GM12878 (cell line): ENCODE measurements at regions not wholly inside any gene's neighbourhood (a gene's known extent, or its start where the extent isn't known, plus 50 kb on each side); places are given as distances from the start of the nearest gene placed in this dataset.

Experiments
- ATAC-seq: fragments of 200-7000 bp; cut with Tn5 transposase; 3 replicates; pipeline ENCODE4 v1.9.1; 2020; ENCODE audit warnings: mild to moderate bottlenecking, moderate library complexity
- BruUV-seq: library from RNA; stranded (reverse); fragments of 400-500 nt; replicated peaks from 2 replicates; lab custom pipeline; 2021; lab: Mats Ljungman, UMichigan
- CTCF ChIA-PET: fragments of 300-600 bp; sonication (Branson Sonifier 250); formaldehyde crosslinking; extraction: SDS; loops from one replicate; lab custom pipeline; 2021; ENCODE audit warnings: inconsistent platforms; lab: Yijun Ruan, JAX
- POLR2A ChIA-PET: fragments of 350-600 bp; formaldehyde crosslinking; extraction: SDS; loops from one replicate; lab custom pipeline; 2021; ENCODE audit warnings: inconsistent platforms; lab: Charles Lee
- RAD21 ChIA-PET: fragments of 300-600 bp; sonication (Branson Sonifier 250); formaldehyde crosslinking; loops from one replicate; lab custom pipeline; 2023; ENCODE audit warnings: antibody characterized with exemption; ENCODE audit not compliant: unreplicated experiment; lab: Charles Lee
- SMC1A ChIA-PET: fragments of 300-600 bp; sonication (Branson Sonifier 250); formaldehyde crosslinking; loops from one replicate; lab custom pipeline; 2023; ENCODE audit not compliant: unreplicated experiment, uncharacterized antibody; lab: Charles Lee
- DNase-seq: peaks from one replicate; pipeline ENCODE4 v3.0.0-alpha.2; 2011; ENCODE audit warnings: low read depth, low spot score
- FAIRE-seq: peaks from 3 replicates; lab custom pipeline; 2011; peaks lifted over from hg19 to GRCh38; lab: Jason Lieb, UNC
- H2AFZ ChIP-seq: 2 replicates; pipeline ENCODE4 v1.6.0; 2011; ENCODE audit warnings: low read depth, low read length, control low read depth; ENCODE audit not compliant: control insufficient read depth
- H3K27ac ChIP-seq: 2 replicates; pipeline ENCODE4 v1.5.1; 2011; ENCODE audit warnings: control low read depth; ENCODE audit not compliant: control insufficient read depth, insufficient read depth
- H3K27me3 ChIP-seq, 2 experiments: replicated peaks in 1 of 2; 2 replicates each; pipeline versions ENCODE4 v1.6.0 to v1.6.1; 2011; ENCODE audit warnings: low read length in 1 of 2; ENCODE audit not compliant: control insufficient read depth in 2 of 2, insufficient read depth in 2 of 2
- H3K36me3 ChIP-seq, 2 experiments: 2 replicates each; pipeline ENCODE4 v1.5.1; 2011; ENCODE audit warnings: low read length in 1 of 2; ENCODE audit not compliant: control insufficient read depth in 2 of 2, insufficient read depth in 2 of 2
- H3K4me1 ChIP-seq: 2 replicates; pipeline ENCODE4 v1.6.1; 2011; ENCODE audit warnings: mild to moderate bottlenecking, low read length, moderate library complexity, mixed read lengths; ENCODE audit not compliant: control insufficient read depth, insufficient read depth
- H3K4me2 ChIP-seq: 2 replicates; pipeline ENCODE4 v1.6.0; 2011; ENCODE audit warnings: control low read depth; ENCODE audit not compliant: control insufficient read depth, insufficient read depth
- H3K4me3 ChIP-seq: fragments of 200-600 bp; sonication (generic); 2 replicates; pipeline ENCODE4 v1.5.1; 2016
- H3K79me2 ChIP-seq: 2 replicates; pipeline ENCODE4 v1.6.0; 2011; ENCODE audit warnings: low read length; ENCODE audit not compliant: control insufficient read depth, insufficient read depth
- H3K9ac ChIP-seq: 2 replicates; pipeline ENCODE4 v1.8.0; 2011; ENCODE audit warnings: low read length, control low read depth, mixed read lengths; ENCODE audit not compliant: control insufficient read depth, insufficient read depth
- H3K9me3 ChIP-seq: replicated peaks from 3 replicates; pipeline ENCODE4 v1.5.1; 2011; ENCODE audit warnings: mild to moderate bottlenecking, low read length; ENCODE audit not compliant: control insufficient read depth, insufficient read depth
- H4K20me1 ChIP-seq: 2 replicates; pipeline ENCODE4 v1.6.0; 2011; ENCODE audit not compliant: control insufficient read depth, insufficient read depth
- ASH2L ChIP-seq: fragments of 300-600, 200-600 bp; sonication (generic); IDR thresholded peaks from 2 replicates; pipeline ENCODE4 v1.6.1; 2017; ENCODE audit warnings: low read depth, mild to moderate bottlenecking, borderline replicate concordance
- BCL3 ChIP-seq: IDR thresholded peaks from 2 replicates; pipeline ENCODE4 v1.6.1; 2011; ENCODE audit warnings: borderline replicate concordance, low read depth, mild to moderate bottlenecking, moderate library complexity, low read length; ENCODE audit not compliant: insufficient read depth, poor library complexity, severe bottlenecking
- DPF2 ChIP-seq: fragments of 450-650 bp; IDR thresholded peaks from 2 replicates; pipeline ENCODE4 v1.6.1; 2017; ENCODE audit warnings: mild to moderate bottlenecking
- EED ChIP-seq: sonication (generic); IDR thresholded peaks from 2 replicates; pipeline ENCODE4 v1.6.1; 2016; ENCODE audit warnings: antibody characterized with exemption, low read depth
- FOS ChIP-seq: IDR thresholded peaks from 3 replicates; pipeline ENCODE4 v1.6.1; 2011; ENCODE audit warnings: borderline replicate concordance; ENCODE audit not compliant: insufficient read length; ENCODE audit errors: extremely low read depth
- MYB ChIP-seq: fragments of 150-350 bp; IDR thresholded peaks from 2 replicates; pipeline ENCODE4 v1.6.1; 2014; ENCODE audit warnings: mild to moderate bottlenecking, low read depth, low read length, borderline replicate concordance
- PAX5 ChIP-seq: IDR thresholded peaks from 2 replicates; pipeline ENCODE4 v1.6.1; 2011; ENCODE audit warnings: low read depth, low read length, borderline replicate concordance
- POLR2AphosphoS2 ChIP-seq: IDR thresholded peaks from 2 replicates; pipeline ENCODE4 v1.6.1; 2011; ENCODE audit warnings: low read depth, mild to moderate bottlenecking, low read length, improper control_type of control experiment, moderate library complexity
- SIX5 ChIP-seq: IDR thresholded peaks from 2 replicates; pipeline ENCODE4 v1.6.1; 2011; ENCODE audit warnings: mild to moderate bottlenecking, low read depth, low read length, moderate library complexity; ENCODE audit not compliant: severe bottlenecking
- TARDBP ChIP-seq: IDR thresholded peaks from 2 replicates; pipeline ENCODE4 v1.6.1; 2016; ENCODE audit warnings: borderline replicate concordance
- TCF12 ChIP-seq: IDR thresholded peaks from 2 replicates; pipeline ENCODE4 v1.6.1; 2011; ENCODE audit warnings: low read depth, mild to moderate bottlenecking, low read length
- TCF7 ChIP-seq: IDR thresholded peaks from 2 replicates; pipeline ENCODE4 v1.6.1; 2014; ENCODE audit warnings: antibody characterized with exemption, borderline replicate concordance
- YY1 ChIP-seq: IDR thresholded peaks from 2 replicates; pipeline ENCODE4 v1.6.1; 2011; ENCODE audit warnings: low read depth, mild to moderate bottlenecking, low read length
- ZBTB40 ChIP-seq: fragments of 450-650 bp; IDR thresholded peaks from 2 replicates; pipeline ENCODE4 v1.6.1; 2016; ENCODE audit warnings: mild to moderate bottlenecking, moderate library complexity, borderline replicate concordance
- ZNF592 ChIP-seq: fragments of 450-650 bp; IDR thresholded peaks from 2 replicates; pipeline ENCODE4 v1.6.1; 2017; ENCODE audit warnings: mild to moderate bottlenecking, moderate library complexity
- WGBS: methylation state at CpG from one replicate; pipeline ENCODE4 v1.1.6; 2016; ENCODE audit warnings: low lambda C conversion rate; ENCODE audit not compliant: insufficient replicate concordance, insufficient coverage; ENCODE audit errors: missing lambda C conversion rate; 5-methylcytosine and 5-hydroxymethylcytosine counted together
- in situ Hi-C: fragments of 300-500 bp; cut with MboI; formaldehyde crosslinking; loops from 9 replicates; pipeline ENCODE4 v1.14.3; 2018; ENCODE audit warnings: mixed read lengths
- intact Hi-C: fragments of 100-400 bp; cut with micrococcal nuclease; formaldehyde crosslinking; loops from one replicate; pipeline ENCODE4 v1.14.2; 2022; ENCODE audit not compliant: unreplicated experiment

GRCh38 chr13:31972453-31972852 is 59.1 kb upstream of the FRY start (continued):
- no peak for TF ChIP-seq ZBTB40

GRCh38 chr13:31978021-31978420 is 53.6 kb upstream of the FRY start:
- Histone ChIP-seq H3K36me3 (no peaks in the 10 kb centered on the region), H3K4me1 (no peaks in the 10 kb centered on the region), H3K9ac (no peak overlapping the region), H3K4me3 (no peak overlapping the region), H4K20me1 (no peaks in the 10 kb centered on the region), H3K79me2 (no peaks in the 10 kb centered on the region), H3K4me2 (no peak overlapping the region), H3K27ac (no peak overlapping the region), H3K27me3 (no peaks in the 10 kb centered on the region), H3K9me3 (no peaks in the 10 kb centered on the region), H2AFZ (no peak overlapping the region)
- ATAC-seq (no peak), FAIRE-seq (no peak), DNase-seq (no peak)
- ChIA-PET CTCF (no interaction called here), SMC1A (no interaction called here), POLR2A (no interaction called here), RAD21 (no interaction called here)
- in situ Hi-C loops, result no loop called here
- WGBS, result 64% methylated on average over 3 of the region's 3 CpGs
- intact Hi-C loops, result no loop called here
- no TSS peak for BruUV-seq
- TF ChIP-seq FOS (no peak), ZNF592 (no peak), SIX5 (no peak), EED (no peak), ASH2L (no peak), YY1 (no peak), POLR2AphosphoS2 (no peak), BCL3 (no peak), TARDBP (no peak), TCF7 (no peak), DPF2 (no peak), TCF12 (no peak), MYB (no peak), PAX5 (no peak)
